GM13976 (cell line): ENCODE measurements at regions not wholly inside any gene's neighbourhood (a gene's known extent, or its start where the extent isn't known, plus 50 kb on each side); places are given as distances from the start of the nearest gene placed in this dataset.

Experiments
- DNase-seq: peaks from one replicate; pipeline ENCODE4 v3.0.0; 2012; ENCODE audit warnings: low spot score
- CTCF ChIP-seq: IDR thresholded peaks from 2 replicates; pipeline ENCODE4 v1.5.1; 2012; ENCODE audit warnings: borderline replicate concordance, mild to moderate bottlenecking; ENCODE audit not compliant: insufficient read depth; ENCODE audit errors: extremely low read depth, missing control alignments, control extremely low read depth
- in situ Hi-C: fragments of 300-500 bp; cut with MboI; formaldehyde crosslinking; loops from one replicate; pipeline ENCODE4 v1.12.0; 2022; ENCODE audit warnings: low sequenced_read_pairs, mixed read lengths, inconsistent platforms; ENCODE audit not compliant: unreplicated experiment

GRCh38 chr18:70650878-70651277 lies 362.0 kb downstream of the SOCS6 start:
- in situ Hi-C loops = no loop called here
- no peak for DNase-seq

DNA sequence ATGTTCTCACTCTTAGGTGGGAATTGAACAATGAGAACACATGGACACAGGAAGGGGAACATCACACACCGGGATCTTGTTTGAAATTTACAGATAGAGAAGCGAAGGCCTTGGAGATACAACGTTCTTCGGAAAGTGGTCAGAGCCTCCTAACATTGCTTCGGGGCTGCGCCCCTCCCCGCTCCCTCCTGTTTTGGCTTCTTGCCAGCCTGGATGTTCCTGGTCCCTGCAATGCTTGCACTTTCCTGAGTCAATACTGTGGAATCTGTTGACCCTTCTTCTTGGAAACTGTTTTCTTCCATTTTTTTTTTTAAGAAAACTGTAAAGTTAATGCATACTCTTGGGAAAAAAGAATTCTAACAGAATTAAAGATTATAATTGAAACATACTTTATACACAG lies 360.8 kb downstream of the SOCS6 start:
- no peak for DNase-seq
- in situ Hi-C loops = no loop called here
- TF ChIP-seq CTCF = no peak

More at GRCh38 chr18:70650878-70651277, 362.0 kb downstream of the SOCS6 start:
- no peak for TF ChIP-seq CTCF

GRCh38 chr18:70645971-70646370 lies 357.1 kb downstream of the SOCS6 start:
- in situ Hi-C loops = no loop called here
- TF ChIP-seq CTCF = no peak
- DNase-seq = no peak

DNA sequence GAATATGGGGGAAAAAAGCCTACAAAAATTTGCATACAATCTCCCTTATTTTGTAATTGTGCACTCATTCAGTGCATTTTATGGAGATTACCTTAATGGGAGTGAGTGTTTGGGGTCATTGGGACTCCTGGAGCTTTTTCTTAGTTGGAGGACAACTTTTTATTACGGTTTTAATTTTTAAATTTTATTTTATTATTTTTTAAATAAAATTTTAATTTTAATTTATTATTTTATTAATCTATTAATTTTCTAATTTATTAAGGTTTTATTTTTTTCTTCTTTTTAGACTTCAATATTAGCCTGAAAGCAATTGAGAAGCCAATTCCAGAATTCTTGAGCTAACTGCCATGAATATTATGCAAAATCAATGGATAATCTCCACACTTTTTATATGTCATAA lies 355.0 kb downstream of the SOCS6 start:
- no peak for TF ChIP-seq CTCF
- in situ Hi-C loops = no loop called here

DNA sequence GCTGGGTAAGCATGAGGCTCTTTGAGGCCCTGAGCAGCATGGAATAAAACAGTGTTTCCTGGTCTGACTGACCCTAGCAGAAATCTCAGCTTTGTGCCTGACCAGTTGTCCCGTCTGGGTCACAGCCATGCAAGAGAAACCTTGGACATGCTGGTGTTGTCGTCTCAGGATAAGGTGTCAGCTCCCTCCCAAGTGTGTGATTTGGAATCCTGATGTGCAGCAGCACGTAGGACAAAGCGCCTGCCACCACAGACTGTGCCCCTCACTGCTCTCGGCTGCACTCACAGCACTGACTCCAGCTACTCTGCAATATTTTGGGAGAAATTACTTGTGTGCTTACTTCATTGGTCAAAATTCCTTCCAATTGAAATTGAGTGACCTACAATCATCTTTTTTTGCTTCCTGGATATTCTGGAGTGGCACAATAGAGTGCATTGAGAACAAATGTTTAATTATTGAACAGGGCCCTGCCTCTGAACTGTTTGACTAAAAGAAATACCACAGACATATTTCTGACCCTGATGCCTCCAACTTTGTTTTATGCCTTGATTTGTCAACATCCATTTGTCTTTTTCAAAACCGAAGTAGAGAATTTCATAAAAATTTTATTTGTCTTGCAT lies 352.4 kb downstream of the SOCS6 start:
- no peak for DNase-seq
- in situ Hi-C loops = no loop called here
- TF ChIP-seq CTCF = no peak

More for the DNA sequence above, 355.0 kb downstream of the SOCS6 start:
- DNase-seq = no peak

DNA sequence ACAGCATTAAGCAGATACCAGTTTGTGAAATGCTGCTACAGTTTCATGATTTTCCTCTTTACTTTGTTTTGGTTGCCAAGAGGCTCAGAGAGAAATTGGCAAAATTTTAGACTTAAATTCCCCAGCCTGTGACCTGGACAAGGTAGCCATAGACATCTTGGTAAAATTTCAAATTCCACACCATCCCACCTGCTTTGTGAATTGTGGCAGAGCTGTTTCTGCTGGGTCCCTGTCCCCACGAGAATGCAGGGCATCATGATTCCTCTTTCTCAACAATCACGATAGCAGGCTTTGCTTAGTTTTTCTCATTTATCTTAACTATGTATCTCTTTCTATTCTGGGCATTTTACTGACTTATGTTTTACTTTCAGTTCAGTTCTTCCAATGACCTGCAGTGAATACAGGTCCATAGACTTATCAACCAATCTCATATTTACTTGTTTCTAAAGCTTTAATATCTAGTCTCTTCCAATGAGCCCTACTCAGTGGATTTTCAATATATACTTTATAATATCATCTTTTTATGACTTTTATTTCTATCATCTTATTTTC lies 351.6 kb downstream of the SOCS6 start:
- no peak for DNase-seq
- no peak for TF ChIP-seq CTCF
- in situ Hi-C loops = no loop called here
